GM13977 (cell line): ENCODE measurements at regions not wholly inside any gene's neighbourhood (a gene's known extent, or its start where the extent isn't known, plus 50 kb on each side); places are given as distances from the start of the nearest gene placed in this dataset.

Source experiments
- DNase-seq: peaks from one replicate; pipeline ENCODE4 v3.0.0; 2012; ENCODE audit warnings: low spot score
- CTCF ChIP-seq: IDR thresholded peaks from 2 replicates; pipeline ENCODE4 v1.5.1; 2012; ENCODE audit warnings: mild to moderate bottlenecking, control low read depth; ENCODE audit not compliant: insufficient read depth; ENCODE audit errors: extremely low read depth, missing control alignments
- in situ Hi-C: fragments of 300-500 bp; cut with MboI; formaldehyde crosslinking; loops from one replicate; pipeline ENCODE4 v1.12.0; 2022; ENCODE audit warnings: low sequenced_read_pairs, low pct_unique_long_range_greater_than_20kb, mixed read lengths, inconsistent platforms; ENCODE audit not compliant: unreplicated experiment

- no peak for DNase-seq
- in situ Hi-C loops: no loop called here
Observed at GRCh38 chr1:29743931-29744330, 507.6 kb downstream of the PTPRU start.

DNA sequence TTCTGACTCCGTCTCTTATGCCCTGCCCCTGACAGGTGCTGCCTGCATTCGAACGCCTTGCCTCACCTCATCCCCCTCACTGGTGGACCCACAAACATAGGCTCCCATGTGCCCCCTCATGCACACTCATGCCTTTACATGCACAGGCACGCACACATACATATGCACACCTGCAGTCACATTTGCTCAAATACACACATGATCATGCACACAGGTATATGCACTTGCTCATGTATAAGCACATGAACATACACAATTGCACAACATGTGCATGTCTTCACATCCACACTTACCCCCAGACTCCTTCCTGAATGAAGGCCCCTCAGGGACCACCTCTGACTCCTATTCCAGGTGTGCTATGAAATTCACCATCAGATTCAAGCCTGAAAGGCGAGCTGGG lies 506.9 kb downstream of the PTPRU start:
- DNase-seq: no peak
- in situ Hi-C loops: no loop called here

More at GRCh38 chr1:29743931-29744330, 507.6 kb downstream of the PTPRU start:
- TF ChIP-seq CTCF: no peak

GRCh38 chr1:29739176-29739575 lies 502.9 kb downstream of the PTPRU start:
- in situ Hi-C loops: no loop called here
- DNase-seq: no peak
- no peak for TF ChIP-seq CTCF

More for the DNA sequence above, 506.9 kb downstream of the PTPRU start:
- no peak for TF ChIP-seq CTCF

DNA sequence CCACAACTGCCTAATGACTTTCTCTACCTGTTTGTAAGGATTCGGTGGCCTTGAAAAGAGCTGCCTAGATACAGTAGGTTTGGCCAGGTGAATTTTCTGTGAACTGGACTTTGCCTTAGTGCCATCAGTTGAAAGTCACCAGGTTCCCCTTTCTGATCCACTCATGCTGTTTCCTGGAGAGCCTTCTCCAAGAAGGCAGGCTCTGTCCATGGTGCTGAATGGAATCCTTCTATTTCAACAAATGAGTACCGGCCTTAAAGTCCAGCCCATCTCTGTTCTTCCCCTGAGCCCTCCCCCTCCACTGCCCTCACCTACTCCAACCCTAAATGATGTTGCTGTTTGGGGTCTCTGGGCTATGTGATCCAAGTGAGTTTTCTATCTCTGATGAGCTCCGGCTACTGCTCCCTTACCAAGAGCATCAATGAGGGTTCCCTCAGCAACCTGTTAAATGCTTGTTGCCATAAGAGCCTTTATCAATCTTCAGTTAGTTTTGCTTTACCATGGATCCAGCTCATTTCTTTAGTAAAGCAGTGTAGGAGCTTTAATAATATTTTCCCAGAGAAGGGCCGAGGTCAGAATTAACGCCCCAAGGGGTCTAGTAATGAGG lies 500.4 kb downstream of the PTPRU start:
- no peak for DNase-seq
- no peak for TF ChIP-seq CTCF
- in situ Hi-C loops: no loop called here

- no peak for TF ChIP-seq CTCF
- DNase-seq: no peak
- in situ Hi-C loops: no loop called here
Observed at GRCh38 chr1:29732453-29732852, 496.1 kb downstream of the PTPRU start.

DNA sequence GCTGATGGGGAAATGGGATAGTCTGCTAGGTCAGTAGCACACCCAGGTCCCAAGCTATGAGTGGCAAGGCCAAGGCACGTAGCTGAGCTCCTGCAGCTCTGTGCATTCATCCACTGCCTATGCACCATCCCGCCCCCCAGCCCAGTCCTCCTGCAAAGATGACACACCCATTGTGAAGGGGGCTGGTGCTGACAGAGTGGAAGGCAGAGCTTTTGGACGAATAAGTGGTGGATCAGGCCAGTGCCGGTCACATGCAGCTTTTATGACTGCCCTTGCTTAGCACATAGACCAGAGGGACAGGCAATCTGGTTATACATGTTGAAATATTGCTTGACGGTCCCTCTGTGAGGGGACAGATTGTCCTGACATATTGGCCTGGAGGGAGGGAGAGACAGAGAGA lies 494.3 kb downstream of the PTPRU start:
- no peak for DNase-seq
- in situ Hi-C loops: no loop called here
- TF ChIP-seq CTCF: no peak
